ENCODE measurements at regions not wholly inside any gene's neighbourhood (a gene's known extent, or its start where the extent isn't known, plus 50 kb on each side); places are given as distances from the start of the nearest gene placed in this dataset.

DNA sequence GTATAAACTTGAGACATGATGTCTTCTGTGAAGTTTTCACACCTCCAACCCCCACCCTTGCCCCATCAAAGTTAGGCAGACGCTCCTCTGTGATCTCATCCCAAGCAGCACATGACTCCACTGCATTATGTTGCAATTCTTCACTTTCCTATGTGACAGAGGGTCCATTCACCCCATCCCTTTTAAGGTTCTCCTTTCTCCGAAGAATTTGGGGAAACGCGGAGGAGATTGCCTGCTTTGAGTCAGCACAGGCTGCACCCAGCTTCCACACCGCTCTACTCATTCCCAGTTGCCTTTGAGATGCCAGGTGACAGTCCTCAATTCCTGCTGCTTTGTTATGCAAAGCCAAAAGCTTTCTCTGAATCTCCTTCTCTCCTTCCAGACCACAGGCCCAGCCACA lies 61.8 kb downstream of the PHLDA1 start:
- no peak overlapping the region for H3K4me3 ChIP-seq (ENCODE audit: low read length)
- intact Hi-C loops (cut with DNase I, micrococcal nuclease), result loop anchor here in 1 of 2 experiments (2.0 kb wide), 1 partner anchor 21 kb away; no protein-coding TSS in a partner anchor
- no peak overlapping the region for H3K27ac ChIP-seq (ENCODE audit: low read depth in 1 of 2, low read length in 2 of 2)
- no peaks in the 10 kb centered on the region for H3K36me3 ChIP-seq (ENCODE audit: insufficient read depth, low read length)
- Mint-ChIP-seq H3K27me3 (no peaks in the 10 kb centered on the region), H3K4me1 (ENCODE audit: low read depth) (no peaks in the 10 kb centered on the region), H3K27ac (no peak overlapping the region), H3K36me3 (ENCODE audit: low read depth) (no peaks in the 10 kb centered on the region), H3K9me3 (no peaks in the 10 kb centered on the region), H3K4me3 (no peak overlapping the region)
- H3K27me3 ChIP-seq (ENCODE audit: control insufficient read depth in 1 of 2, insufficient read depth in 2 of 2, low read length in 2 of 2), result no peaks in the 10 kb centered on the region
- peak in 2 of 14 experiments; percentile 55 to 63 for DNase-seq
- TF ChIP-seq, protein P1, sequence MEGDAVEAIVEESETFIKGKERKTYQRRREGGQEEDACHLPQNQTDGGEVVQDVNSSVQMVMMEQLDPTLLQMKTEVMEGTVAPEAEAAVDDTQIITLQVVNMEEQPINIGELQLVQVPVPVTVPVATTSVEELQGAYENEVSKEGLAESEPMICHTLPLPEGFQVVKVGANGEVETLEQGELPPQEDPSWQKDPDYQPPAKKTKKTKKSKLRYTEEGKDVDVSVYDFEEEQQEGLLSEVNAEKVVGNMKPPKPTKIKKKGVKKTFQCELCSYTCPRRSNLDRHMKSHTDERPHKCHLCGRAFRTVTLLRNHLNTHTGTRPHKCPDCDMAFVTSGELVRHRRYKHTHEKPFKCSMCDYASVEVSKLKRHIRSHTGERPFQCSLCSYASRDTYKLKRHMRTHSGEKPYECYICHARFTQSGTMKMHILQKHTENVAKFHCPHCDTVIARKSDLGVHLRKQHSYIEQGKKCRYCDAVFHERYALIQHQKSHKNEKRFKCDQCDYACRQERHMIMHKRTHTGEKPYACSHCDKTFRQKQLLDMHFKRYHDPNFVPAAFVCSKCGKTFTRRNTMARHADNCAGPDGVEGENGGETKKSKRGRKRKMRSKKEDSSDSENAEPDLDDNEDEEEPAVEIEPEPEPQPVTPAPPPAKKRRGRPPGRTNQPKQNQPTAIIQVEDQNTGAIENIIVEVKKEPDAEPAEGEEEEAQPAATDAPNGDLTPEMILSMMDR (IDR thresholded peaks at IDR 0.05), result no peak
- ChIA-PET CTCF (interaction anchor here (1.2 kb wide), 1 partner anchor 11 kb away, joined by 3 read pairs; no protein-coding TSS in a partner anchor), POLR2A (interaction anchor here (0.6 kb wide), 1 partner anchor 52 kb away, joined by 3 read pairs; no protein-coding TSS in a partner anchor)
- H3K9me3 ChIP-seq (ENCODE audit: control insufficient read depth in 1 of 2, insufficient read depth in 1 of 2, low read length in 2 of 2), result no peaks in the 10 kb centered on the region
- no peaks in the 10 kb centered on the region for H3K4me1 ChIP-seq (ENCODE audit: insufficient read depth, low read length)
- no peak for ATAC-seq (ENCODE audit: poor library complexity)

- H3K9me3 ChIP-seq (ENCODE audit: control insufficient read depth in 1 of 2, insufficient read depth in 1 of 2, low read length in 2 of 2), result no peaks in the 10 kb centered on the region
- DNase-seq, result no peak
- Mint-ChIP-seq H3K27me3 (no peaks in the 10 kb centered on the region), H3K4me3 (no peak overlapping the region), H3K36me3 (ENCODE audit: low read depth) (no peaks in the 10 kb centered on the region), H3K4me1 (ENCODE audit: low read depth) (no peaks in the 10 kb centered on the region), H3K9me3 (no peaks in the 10 kb centered on the region), H3K27ac (no peak overlapping the region)
- H3K27me3 ChIP-seq (ENCODE audit: control insufficient read depth in 1 of 2, insufficient read depth in 2 of 2, low read length in 2 of 2), result no peaks in the 10 kb centered on the region
- H3K4me3 ChIP-seq (ENCODE audit: low read length), result no peak overlapping the region
- ChIA-PET POLR2A (no interaction called here), CTCF (interaction anchor here (1.4 kb wide), 1 partner anchor 72 kb away, joined by 3 read pairs; no protein-coding TSS in a partner anchor)
- intact Hi-C loops (cut with DNase I, micrococcal nuclease), result no loop called here
- TF ChIP-seq, protein P1 (IDR thresholded peaks at IDR 0.05), result no peak
- no peak for ATAC-seq (ENCODE audit: poor library complexity)
- H3K36me3 ChIP-seq (ENCODE audit: insufficient read depth, low read length), result no peaks in the 10 kb centered on the region
- no peaks in the 10 kb centered on the region for H3K4me1 ChIP-seq (ENCODE audit: insufficient read depth, low read length)
- H3K27ac ChIP-seq (ENCODE audit: low read depth in 1 of 2, low read length in 2 of 2), result no peak overlapping the region
These were observed 65.9 kb downstream of the PHLDA1 start for GRCh38 chr12:75965661-75966060.

DNA sequence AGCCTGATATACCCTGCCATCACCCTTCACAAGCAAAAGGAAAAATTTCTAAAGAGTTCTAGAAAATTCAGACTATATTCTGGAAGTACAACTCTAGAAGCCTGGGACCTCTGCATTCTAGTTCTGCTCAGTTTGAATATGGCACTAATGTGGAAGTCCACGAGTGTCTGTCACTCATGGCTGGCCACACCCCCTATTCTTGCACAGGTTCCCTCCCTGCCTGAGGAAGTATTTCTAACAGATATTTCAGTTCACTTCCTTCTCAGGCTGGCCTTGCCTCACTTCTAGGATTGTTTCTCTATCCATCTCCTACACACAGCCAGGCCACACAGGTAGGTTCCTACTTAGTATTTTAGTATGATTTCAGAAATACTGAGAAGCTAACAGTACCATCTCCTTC lies 67.4 kb downstream of the PHLDA1 start:
- H3K4me3 Mint-ChIP-seq, result no peak overlapping the region
- DNase-seq (peak in 4 of 14 experiments; percentile 35 to 62 (median 43)), ATAC-seq (ENCODE audit: poor library complexity) (no peak)
- Histone ChIP-seq H3K36me3 (ENCODE audit: insufficient read depth, low read length) (no peaks in the 10 kb centered on the region), H3K27ac (ENCODE audit: low read depth in 1 of 2, low read length in 2 of 2) (no peak overlapping the region), H3K9me3 (ENCODE audit: control insufficient read depth in 1 of 2, insufficient read depth in 1 of 2, low read length in 2 of 2) (no peaks in the 10 kb centered on the region), H3K27me3 (ENCODE audit: control insufficient read depth in 1 of 2, insufficient read depth in 2 of 2, low read length in 2 of 2) (no peaks in the 10 kb centered on the region), H3K4me1 (ENCODE audit: insufficient read depth, low read length) (peaks cover 6% of the 10 kb centered on the region), H3K4me3 (ENCODE audit: low read length) (no peak overlapping the region)
- no peaks in the 10 kb centered on the region for H3K27me3 Mint-ChIP-seq
- H3K9me3 Mint-ChIP-seq, result no peaks in the 10 kb centered on the region
- intact Hi-C loops (cut with DNase I, micrococcal nuclease), result no loop called here
- H3K4me1 Mint-ChIP-seq (ENCODE audit: low read depth), result peaks cover 13% of the 10 kb centered on the region
- no peak overlapping the region for H3K27ac Mint-ChIP-seq
- ChIA-PET POLR2A (no interaction called here), CTCF (interaction anchor here (1.5 kb wide), 1 partner anchor 16 kb away, joined by 3 read pairs; no protein-coding TSS in a partner anchor)
- no peaks in the 10 kb centered on the region for H3K36me3 Mint-ChIP-seq (ENCODE audit: low read depth)
- TF ChIP-seq, protein P1 (IDR thresholded peaks at IDR 0.05), result no peak

Measured in CD4-positive, alpha-beta T cell (primary cell).